LNCaP clone FGC (cell line): ENCODE measurements at regions not wholly inside any gene's neighbourhood (a gene's known extent, or its start where the extent isn't known, plus 50 kb on each side); places are given as distances from the start of the nearest gene placed in this dataset.

ENCODE experiments used
- DNase-seq: peaks from one replicate; pipeline ENCODE4 v3.0.0-alpha.2; 2011; ENCODE audit warnings: low read depth
- H3K4me3 ChIP-seq: 2 replicates; pipeline ENCODE4 v1.5.1; 2011; ENCODE audit warnings: mild to moderate bottlenecking, low read depth, low read length, control low read depth
- TF ChIP-seq, protein P1 (sequence below): IDR thresholded peaks from 2 replicates; pipeline ENCODE4 v1.5.1; 2012; ENCODE audit warnings: mild to moderate bottlenecking; ENCODE audit not compliant: control insufficient read depth, insufficient read depth; ENCODE audit errors: extremely low read depth

DNA sequence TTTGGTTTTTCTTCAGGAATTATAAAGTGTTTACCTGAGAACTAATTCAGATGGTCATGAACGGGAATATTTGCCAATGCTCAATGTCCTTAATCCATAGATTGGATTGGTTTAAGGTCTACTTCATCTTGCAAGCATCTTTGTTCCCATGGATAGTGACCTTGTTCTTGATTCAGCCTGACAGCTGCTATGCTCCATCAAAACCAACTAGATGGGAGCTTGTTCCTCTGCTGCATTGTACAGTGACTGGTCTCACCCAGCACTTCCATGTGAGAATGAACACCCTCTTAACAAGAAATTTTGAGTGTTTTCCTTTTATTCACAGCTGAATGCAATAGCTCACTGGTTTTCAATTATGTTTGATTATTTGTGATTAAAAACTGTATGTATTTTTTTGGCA, 312.6 kb upstream of the ACTBL2 start:
- no peak overlapping the region for H3K4me3 ChIP-seq
- TF ChIP-seq, protein P1, sequence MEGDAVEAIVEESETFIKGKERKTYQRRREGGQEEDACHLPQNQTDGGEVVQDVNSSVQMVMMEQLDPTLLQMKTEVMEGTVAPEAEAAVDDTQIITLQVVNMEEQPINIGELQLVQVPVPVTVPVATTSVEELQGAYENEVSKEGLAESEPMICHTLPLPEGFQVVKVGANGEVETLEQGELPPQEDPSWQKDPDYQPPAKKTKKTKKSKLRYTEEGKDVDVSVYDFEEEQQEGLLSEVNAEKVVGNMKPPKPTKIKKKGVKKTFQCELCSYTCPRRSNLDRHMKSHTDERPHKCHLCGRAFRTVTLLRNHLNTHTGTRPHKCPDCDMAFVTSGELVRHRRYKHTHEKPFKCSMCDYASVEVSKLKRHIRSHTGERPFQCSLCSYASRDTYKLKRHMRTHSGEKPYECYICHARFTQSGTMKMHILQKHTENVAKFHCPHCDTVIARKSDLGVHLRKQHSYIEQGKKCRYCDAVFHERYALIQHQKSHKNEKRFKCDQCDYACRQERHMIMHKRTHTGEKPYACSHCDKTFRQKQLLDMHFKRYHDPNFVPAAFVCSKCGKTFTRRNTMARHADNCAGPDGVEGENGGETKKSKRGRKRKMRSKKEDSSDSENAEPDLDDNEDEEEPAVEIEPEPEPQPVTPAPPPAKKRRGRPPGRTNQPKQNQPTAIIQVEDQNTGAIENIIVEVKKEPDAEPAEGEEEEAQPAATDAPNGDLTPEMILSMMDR = no peak

DNA sequence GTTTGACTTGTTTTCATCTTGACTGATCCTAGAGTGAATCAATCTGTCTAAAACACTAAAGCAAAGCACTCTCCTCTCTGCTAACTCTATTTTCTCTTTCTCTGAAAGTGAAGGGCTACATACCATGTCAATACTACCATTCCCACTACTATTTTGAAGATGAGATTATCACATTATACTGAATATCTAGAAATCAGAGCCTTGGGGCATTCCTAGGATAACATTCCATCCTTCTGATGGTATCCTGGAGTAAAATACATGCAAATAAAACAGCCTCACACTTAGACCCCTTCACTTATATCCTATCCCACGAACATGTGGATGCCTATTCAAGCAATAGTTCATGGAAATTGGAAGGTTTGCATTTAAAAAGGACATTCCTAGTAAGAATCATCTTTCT, 309.3 kb upstream of the ACTBL2 start:
- TF ChIP-seq, protein P1 = no peak
- no peak overlapping the region for H3K4me3 ChIP-seq
- DNase-seq = no peak

More for the DNA sequence above, 312.6 kb upstream of the ACTBL2 start:
- DNase-seq = no peak

DNA sequence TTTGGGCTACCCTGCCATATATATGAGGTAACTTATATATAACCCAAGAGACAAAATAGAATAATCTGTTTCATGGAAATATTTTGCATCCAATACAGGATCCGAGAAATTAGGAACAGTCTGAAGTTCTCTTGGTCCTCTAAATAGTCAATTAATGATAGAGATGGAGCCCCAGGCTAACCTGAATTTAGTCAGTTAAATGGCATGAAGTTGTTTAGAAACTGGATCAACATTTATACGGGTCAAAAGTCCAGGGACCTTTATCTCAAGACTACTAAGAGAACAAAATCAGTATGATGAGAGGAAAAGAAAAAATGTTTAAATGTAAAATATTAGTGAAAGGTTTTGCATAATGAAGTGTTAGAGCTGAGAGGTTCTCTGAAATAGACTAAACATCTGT, 303.3 kb upstream of the ACTBL2 start:
- TF ChIP-seq, protein P1 = no peak
- no peak for DNase-seq
- H3K4me3 ChIP-seq = no peak overlapping the region

DNA sequence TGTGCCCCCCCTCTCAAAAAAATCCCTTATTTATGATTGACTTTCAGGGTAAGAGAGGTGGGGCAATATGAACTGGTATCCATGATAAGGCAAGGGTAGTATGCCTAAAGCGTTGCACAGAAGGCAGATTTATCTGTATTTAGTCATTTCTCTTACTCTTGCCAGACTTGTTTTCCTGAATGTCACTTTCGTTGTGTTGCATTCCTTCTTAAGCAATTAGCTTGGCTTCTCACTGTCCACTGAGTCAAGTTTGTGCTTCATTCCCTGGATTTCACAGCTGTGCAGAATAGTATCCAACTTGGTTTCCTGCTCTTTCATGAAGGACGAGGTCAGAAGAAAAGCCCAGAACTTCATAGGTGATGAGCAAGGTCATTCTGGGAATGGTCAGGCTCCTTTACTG, 301.5 kb upstream of the ACTBL2 start:
- TF ChIP-seq, protein P1 = no peak
- no peak for DNase-seq
- H3K4me3 ChIP-seq = no peak overlapping the region

DNA sequence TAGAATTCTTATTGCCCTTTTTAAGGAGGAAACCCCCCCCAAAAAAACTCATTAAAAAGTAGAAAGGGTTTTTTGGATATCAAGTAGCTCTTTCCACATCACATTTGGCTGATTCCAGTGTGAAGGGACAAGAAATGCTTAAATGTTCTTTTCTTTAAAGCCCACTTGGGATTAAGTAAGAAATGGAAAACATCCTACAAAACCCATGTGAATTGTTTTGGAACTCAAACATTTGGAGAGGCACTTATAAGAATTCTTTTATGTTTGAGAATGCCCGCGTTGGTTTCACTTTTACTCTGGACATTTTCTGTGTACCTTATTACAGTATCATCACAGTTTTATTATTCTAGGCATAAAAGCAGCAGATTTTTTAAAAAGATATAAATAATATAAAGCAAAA, 301.1 kb upstream of the ACTBL2 start:
- TF ChIP-seq, protein P1 = no peak
- no peak for DNase-seq
- H3K4me3 ChIP-seq = no peak overlapping the region

DNA sequence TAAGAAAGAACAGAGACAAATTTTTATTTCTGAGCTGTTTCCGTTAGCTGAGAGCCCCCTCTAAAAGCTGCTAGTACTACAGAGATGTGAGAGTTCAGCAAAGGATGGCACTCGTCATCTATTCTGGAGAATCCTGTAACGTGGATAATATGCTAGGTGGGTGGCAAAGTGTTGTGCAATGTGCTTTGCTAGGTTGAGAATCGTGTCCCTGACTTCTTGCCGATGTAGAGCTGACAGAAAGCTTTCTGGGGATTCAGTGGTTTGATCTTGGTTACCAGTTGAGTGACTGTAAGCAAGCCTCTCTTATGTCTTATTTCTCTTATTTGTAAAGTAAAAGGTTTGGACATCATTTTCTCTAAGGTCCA, 298.3 kb upstream of the ACTBL2 start:
- TF ChIP-seq, protein P1 = no peak
- H3K4me3 ChIP-seq = no peak overlapping the region
- DNase-seq = no peak

DNA sequence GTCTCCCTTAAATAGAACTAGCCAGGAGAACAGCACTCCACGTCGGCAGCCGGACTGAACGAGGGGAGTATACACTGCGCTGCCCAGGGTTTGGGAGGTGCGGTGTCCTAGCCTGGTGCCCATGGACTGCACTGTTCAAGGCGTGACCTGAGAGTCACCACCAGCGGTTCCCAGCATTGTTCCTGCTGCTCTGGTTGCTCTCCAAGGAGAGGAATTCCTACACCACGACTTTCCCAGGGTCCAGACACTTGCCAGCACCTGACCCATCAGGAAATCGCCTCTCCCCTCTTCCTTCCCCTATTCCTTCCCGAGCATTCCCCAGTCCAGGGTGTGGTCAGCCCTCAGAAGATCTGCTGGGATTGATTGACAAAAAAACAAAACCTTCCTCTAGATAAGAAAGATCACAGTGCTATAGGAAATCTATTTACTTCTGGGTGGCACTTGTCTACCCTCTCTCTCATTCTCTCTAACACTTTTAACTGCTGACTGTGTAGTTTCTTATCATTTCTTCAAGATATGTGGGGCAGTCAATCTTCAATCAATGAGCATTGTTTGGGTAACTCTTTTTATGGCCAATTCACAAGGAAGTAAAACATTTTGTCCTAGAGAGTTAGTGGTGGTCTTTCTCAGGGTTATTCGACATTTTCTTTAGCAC, 297.8 kb upstream of the ACTBL2 start:
- no peak overlapping the region for H3K4me3 ChIP-seq
- no peak for DNase-seq
- TF ChIP-seq, protein P1 = no peak
